Endodermal cell (in vitro differentiated cells): ENCODE measurements at regions not wholly inside any gene's neighbourhood (a gene's known extent, or its start where the extent isn't known, plus 50 kb on each side); places are given as distances from the start of the nearest gene placed in this dataset.

ENCODE experiments used
- DNase-seq: peaks from one replicate; pipeline ENCODE4 v3.0.0-alpha.2; 2017
- H3K27ac ChIP-seq: 2 replicates; pipeline ENCODE4 v1.5.1; 2013; ENCODE audit warnings: mild to moderate bottlenecking, low read depth, low read length, moderate library complexity
- H3K27me3 ChIP-seq: 2 replicates; pipeline ENCODE4 v1.6.1; 2013; ENCODE audit warnings: mild to moderate bottlenecking, low read length, moderate library complexity; ENCODE audit not compliant: insufficient read depth, control insufficient read depth, poor library complexity, severe bottlenecking
- H3K36me3 ChIP-seq: 2 replicates; pipeline ENCODE4 v1.7.0; 2013; ENCODE audit warnings: mild to moderate bottlenecking, low read length, moderate library complexity; ENCODE audit not compliant: control insufficient read depth, insufficient read depth
- H3K4me1 ChIP-seq: one replicate; pipeline ENCODE4 v1.7.0; 2013; ENCODE audit warnings: low read length; ENCODE audit not compliant: control insufficient read depth, insufficient read depth
- H3K4me3 ChIP-seq: 2 replicates; pipeline ENCODE4 v1.5.1; 2013; ENCODE audit warnings: mild to moderate bottlenecking, low read length, moderate library complexity
- H3K9ac ChIP-seq: 2 replicates; pipeline ENCODE4 v1.6.1; 2013; ENCODE audit warnings: mild to moderate bottlenecking, low read length, moderate library complexity; ENCODE audit not compliant: poor library complexity, severe bottlenecking; ENCODE audit errors: extremely low read depth
- H3K9me3 ChIP-seq: 2 replicates; pipeline ENCODE4 v1.6.1; 2013; ENCODE audit warnings: mild to moderate bottlenecking, low read length, moderate library complexity; ENCODE audit not compliant: control insufficient read depth
- H3K27ac Mint-ChIP-seq: 2 replicates; pipeline ENCODE4 v1.8.0; 2020; ENCODE audit warnings: mixed read lengths
- H3K27me3 Mint-ChIP-seq: 2 replicates; pipeline ENCODE4 v1.8.0; 2021; ENCODE audit warnings: mild to moderate bottlenecking, mixed read lengths; ENCODE audit not compliant: insufficient read depth
- H3K36me3 Mint-ChIP-seq: 2 replicates; pipeline ENCODE4 v1.8.0; 2020; ENCODE audit warnings: low read depth, mixed read lengths
- H3K4me1 Mint-ChIP-seq: 2 replicates; pipeline ENCODE4 v1.8.0; 2020; ENCODE audit warnings: mixed read lengths
- H3K4me3 Mint-ChIP-seq: 2 replicates; pipeline ENCODE4 v1.8.0; 2020; ENCODE audit warnings: mild to moderate bottlenecking, moderate library complexity, mixed read lengths
- H3K9me3 Mint-ChIP-seq: 2 replicates; pipeline ENCODE4 v1.8.0; 2020; ENCODE audit warnings: mild to moderate bottlenecking, mixed read lengths
- WGBS, 2 experiments: methylation state at CpG; one replicate each; pipeline versions ENCODE4 v1.1.5 to v1.1.7; 2013; ENCODE audit warnings: missing lambda C conversion rate in 2 of 2, mixed read lengths in 1 of 2; ENCODE audit not compliant: insufficient coverage in 1 of 2, insufficient read length in 1 of 2; 5-methylcytosine and 5-hydroxymethylcytosine counted together
- TF ChIP-seq, protein P1 (sequence below): fragments of 200-600 bp; sonication (generic); conservative IDR thresholded peaks from 2 replicates; pipeline ENCODE4 v1.5.0; 2021; ENCODE audit warnings: antibody characterized with exemption, mild to moderate bottlenecking

DNA sequence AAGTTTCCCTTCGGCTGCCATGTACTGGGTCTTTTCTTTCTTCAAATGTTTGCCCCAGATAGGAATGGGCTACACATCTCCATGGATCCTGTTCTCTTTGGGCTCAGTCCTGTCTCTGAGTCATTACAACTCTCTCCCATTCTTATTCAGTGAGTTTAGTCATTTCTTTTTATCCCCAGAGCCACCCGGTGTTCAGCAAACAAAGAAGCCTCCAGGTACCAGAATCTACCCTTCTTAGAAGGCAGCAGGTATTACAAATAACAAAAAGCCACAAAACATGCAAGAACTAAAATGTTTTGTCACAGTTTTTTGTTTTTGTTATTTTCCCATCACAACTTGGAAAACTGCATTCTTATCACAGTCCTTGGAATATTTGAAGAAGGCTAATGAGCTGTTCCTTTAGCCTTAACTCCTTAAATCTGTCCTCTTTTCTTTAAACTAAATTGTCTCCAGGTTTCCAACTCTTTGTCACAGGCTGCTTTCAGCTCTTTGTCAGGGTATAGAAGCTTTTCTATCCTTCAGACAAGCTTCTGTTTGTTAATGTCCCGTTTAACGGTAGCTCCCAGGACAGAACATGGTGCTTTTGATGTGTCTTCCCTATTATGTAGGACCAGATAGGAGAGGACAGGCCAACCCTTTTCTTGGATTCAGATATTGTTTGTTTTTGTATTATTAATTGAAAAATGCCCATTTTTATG lies 215.5 kb upstream of the HTR2A start:
- peaks cover 7% of the 10 kb centered on the region for H3K27me3 Mint-ChIP-seq
- DNase-seq = peak; percentile 64
- Histone ChIP-seq H3K36me3 (no peaks in the 10 kb centered on the region), H3K27me3 (peaks cover 13% of the 10 kb centered on the region), H3K4me1 (no peaks in the 10 kb centered on the region), H3K9me3 (no peaks in the 10 kb centered on the region), H3K27ac (peak overlapping the region; percentile 65), H3K4me3 (no peak overlapping the region), H3K9ac (no peak overlapping the region)
- peak overlapping the region; percentile 2 for H3K4me3 Mint-ChIP-seq
- WGBS, 2 experiments = 20 to 46% methylated on average over 3 to 4 of the region's 4 CpGs
- H3K9me3 Mint-ChIP-seq = no peaks in the 10 kb centered on the region
- no peaks in the 10 kb centered on the region for H3K36me3 Mint-ChIP-seq
- H3K4me1 Mint-ChIP-seq = peaks cover 25% of the 10 kb centered on the region
- peak overlapping the region; percentile 74 for H3K27ac Mint-ChIP-seq
- TF ChIP-seq, protein P1, sequence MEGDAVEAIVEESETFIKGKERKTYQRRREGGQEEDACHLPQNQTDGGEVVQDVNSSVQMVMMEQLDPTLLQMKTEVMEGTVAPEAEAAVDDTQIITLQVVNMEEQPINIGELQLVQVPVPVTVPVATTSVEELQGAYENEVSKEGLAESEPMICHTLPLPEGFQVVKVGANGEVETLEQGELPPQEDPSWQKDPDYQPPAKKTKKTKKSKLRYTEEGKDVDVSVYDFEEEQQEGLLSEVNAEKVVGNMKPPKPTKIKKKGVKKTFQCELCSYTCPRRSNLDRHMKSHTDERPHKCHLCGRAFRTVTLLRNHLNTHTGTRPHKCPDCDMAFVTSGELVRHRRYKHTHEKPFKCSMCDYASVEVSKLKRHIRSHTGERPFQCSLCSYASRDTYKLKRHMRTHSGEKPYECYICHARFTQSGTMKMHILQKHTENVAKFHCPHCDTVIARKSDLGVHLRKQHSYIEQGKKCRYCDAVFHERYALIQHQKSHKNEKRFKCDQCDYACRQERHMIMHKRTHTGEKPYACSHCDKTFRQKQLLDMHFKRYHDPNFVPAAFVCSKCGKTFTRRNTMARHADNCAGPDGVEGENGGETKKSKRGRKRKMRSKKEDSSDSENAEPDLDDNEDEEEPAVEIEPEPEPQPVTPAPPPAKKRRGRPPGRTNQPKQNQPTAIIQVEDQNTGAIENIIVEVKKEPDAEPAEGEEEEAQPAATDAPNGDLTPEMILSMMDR = no peak

DNA sequence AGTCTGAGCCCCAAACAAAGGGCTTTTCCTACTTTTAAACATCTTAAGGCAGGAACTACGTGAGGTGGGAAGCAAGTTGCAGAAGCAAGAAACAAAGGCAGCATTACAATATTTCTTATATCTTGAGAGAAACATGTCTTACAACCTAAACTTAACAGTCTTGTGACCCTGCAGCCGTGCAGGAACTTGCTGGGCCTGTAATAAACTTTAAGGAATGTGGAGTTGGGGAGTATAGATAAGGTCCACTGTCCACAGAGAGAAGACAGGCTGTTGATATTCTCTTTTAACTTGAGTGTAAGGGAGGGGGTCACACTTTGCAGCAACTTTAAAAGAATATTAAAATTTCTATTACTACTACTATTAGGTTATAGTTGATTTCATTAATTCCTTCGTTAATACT lies 214.6 kb upstream of the HTR2A start:
- TF ChIP-seq, protein P1 = no peak
- no peaks in the 10 kb centered on the region for H3K36me3 ChIP-seq
- H3K9ac ChIP-seq = no peak overlapping the region
- H3K4me1 Mint-ChIP-seq = peaks cover 25% of the 10 kb centered on the region
- H3K27ac Mint-ChIP-seq = no peak overlapping the region
- H3K36me3 Mint-ChIP-seq = no peaks in the 10 kb centered on the region
- no peaks in the 10 kb centered on the region for H3K4me1 ChIP-seq
- H3K9me3 Mint-ChIP-seq = no peaks in the 10 kb centered on the region
- no peaks in the 10 kb centered on the region for H3K9me3 ChIP-seq
- H3K27me3 ChIP-seq = peaks cover 13% of the 10 kb centered on the region
- WGBS, 2 experiments = 92 to 100% methylated on average over 1 to 2 of the region's 3 CpGs
- H3K27me3 Mint-ChIP-seq = peaks cover 13% of the 10 kb centered on the region
- H3K4me3 Mint-ChIP-seq = no peak overlapping the region
- no peak for DNase-seq
- no peak overlapping the region for H3K27ac ChIP-seq
- H3K4me3 ChIP-seq = no peak overlapping the region

DNA sequence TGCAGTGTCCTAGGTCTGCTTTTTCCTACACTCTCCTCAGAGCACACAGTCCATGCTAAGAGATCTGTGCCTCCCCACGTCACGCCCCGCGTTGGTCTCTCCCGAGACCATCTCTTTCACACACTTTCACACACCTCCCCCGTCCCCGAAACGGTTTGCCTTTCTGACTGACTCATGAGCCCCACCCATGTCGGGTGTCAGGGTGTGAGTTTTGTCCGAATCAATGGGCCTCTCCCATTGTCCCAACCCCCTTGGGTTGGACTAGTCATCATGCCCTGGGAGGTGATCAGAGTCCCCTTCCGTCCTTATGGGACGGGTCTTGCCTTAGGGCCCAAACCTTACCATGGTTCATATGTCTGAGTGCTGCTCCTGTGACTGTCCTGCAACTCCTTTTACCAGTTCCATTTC lies 214.0 kb upstream of the HTR2A start:
- no peaks in the 10 kb centered on the region for H3K4me1 ChIP-seq
- Mint-ChIP-seq H3K27me3 (peaks cover 15% of the 10 kb centered on the region), H3K36me3 (no peaks in the 10 kb centered on the region), H3K9me3 (no peaks in the 10 kb centered on the region), H3K27ac (no peak overlapping the region), H3K4me1 (peaks cover 25% of the 10 kb centered on the region), H3K4me3 (no peak overlapping the region)
- DNase-seq = no peak
- no peaks in the 10 kb centered on the region for H3K36me3 ChIP-seq
- no peak overlapping the region for H3K9ac ChIP-seq
- no peak overlapping the region for H3K27ac ChIP-seq
- H3K9me3 ChIP-seq = no peaks in the 10 kb centered on the region
- peaks cover 13% of the 10 kb centered on the region for H3K27me3 ChIP-seq
- H3K4me3 ChIP-seq = no peak overlapping the region
- TF ChIP-seq, protein P1 = no peak
- WGBS, 2 experiments = 95 to 97% methylated on average over 12 of the region's 12 CpGs
